Smooth muscle cell (in vitro differentiated cells): ENCODE measurements at regions not wholly inside any gene's neighbourhood (a gene's known extent, or its start where the extent isn't known, plus 50 kb on each side); places are given as distances from the start of the nearest gene placed in this dataset.

Source experiments
- DNase-seq: peaks from one replicate; lab custom pipeline; 2025; ENCODE audit not compliant: unreplicated experiment; lab: John Stamatoyannopoulos, UW
- H2AFZ ChIP-seq: fragments of 200-600 bp; sonication (generic); 2 replicates; pipeline ENCODE4 v1.6.0; 2016; ENCODE audit warnings: antibody characterized with exemption, low read depth, mild to moderate bottlenecking
- H3F3A ChIP-seq: fragments of 200-600 bp; sonication (generic); 2 replicates; pipeline ENCODE4 v1.6.0; 2017; ENCODE audit warnings: antibody characterized with exemption, low read depth
- H3K27ac ChIP-seq: fragments of 200-600 bp; sonication (generic); 2 replicates; pipeline ENCODE4 v1.5.1; 2016; ENCODE audit warnings: low read depth, mild to moderate bottlenecking
- H3K27me3 ChIP-seq: fragments of 200-600 bp; sonication (generic); 2 replicates; pipeline ENCODE4 v1.6.1; 2016; ENCODE audit warnings: low read depth, mild to moderate bottlenecking
- H3K36me3 ChIP-seq: fragments of 200-600 bp; sonication (generic); 2 replicates; pipeline ENCODE4 v1.5.1; 2016; ENCODE audit warnings: low read depth
- H3K4me1 ChIP-seq: fragments of 200-600 bp; sonication (generic); 2 replicates; pipeline ENCODE4 v1.5.1; 2016; ENCODE audit warnings: low read depth
- H3K4me2 ChIP-seq: fragments of 200-600 bp; sonication (generic); 2 replicates; pipeline ENCODE4 v1.6.0; 2016; ENCODE audit warnings: mild to moderate bottlenecking
- H3K4me3 ChIP-seq: fragments of 200-600 bp; sonication (generic); 2 replicates; pipeline ENCODE4 v1.5.1; 2016; ENCODE audit warnings: mild to moderate bottlenecking
- H3K79me2 ChIP-seq: fragments of 200-600 bp; sonication (generic); 2 replicates; pipeline ENCODE4 v1.6.0; 2016; ENCODE audit warnings: low read depth, mild to moderate bottlenecking
- H3K9ac ChIP-seq: fragments of 200-600 bp; sonication (generic); 2 replicates; pipeline ENCODE4 v1.6.0; 2016; ENCODE audit warnings: low read depth
- H3K9me3 ChIP-seq: fragments of 200-600 bp; sonication (generic); replicated peaks from 2 replicates; pipeline ENCODE4 v1.5.1; 2016; ENCODE audit warnings: low read depth
- H4K20me1 ChIP-seq: fragments of 200-600 bp; sonication (generic); 2 replicates; pipeline ENCODE4 v1.6.0; 2016; ENCODE audit warnings: low read depth
- CTCF ChIP-seq: fragments of 200-600 bp; sonication (generic); IDR thresholded peaks from 2 replicates; pipeline ENCODE4 v1.5.1; 2017; ENCODE audit warnings: borderline replicate concordance, mild to moderate bottlenecking, antibody characterized with exemption; ENCODE audit not compliant: insufficient read depth, poor library complexity, severe bottlenecking
- WGBS: methylation state at CpG from one replicate; pipeline ENCODE4 v1.1.7; 2016; ENCODE audit warnings: low lambda C conversion rate; 5-methylcytosine and 5-hydroxymethylcytosine counted together

- no peak for DNase-seq
- H3K4me1 ChIP-seq = no peaks in the 10 kb centered on the region
- H3K9me3 ChIP-seq = no peaks in the 10 kb centered on the region
- TF ChIP-seq CTCF = no peak
- no peaks in the 10 kb centered on the region for H3K27me3 ChIP-seq
- H3K36me3 ChIP-seq = no peaks in the 10 kb centered on the region
- no peak overlapping the region for H3K4me2 ChIP-seq
- H3K27ac ChIP-seq = no peak overlapping the region
- 100% methylated on average over 1 of the region's 1 CpG for WGBS
- H2AFZ ChIP-seq = no peak overlapping the region
- H3F3A ChIP-seq = no peaks in the 10 kb centered on the region
- H4K20me1 ChIP-seq = no peaks in the 10 kb centered on the region
- no peak overlapping the region for H3K9ac ChIP-seq
- no peaks in the 10 kb centered on the region for H3K79me2 ChIP-seq
- no peak overlapping the region for H3K4me3 ChIP-seq
These were observed 346.6 kb upstream of the SPRED2 start for GRCh38 chr2:65779021-65779420.

GRCh38 chr2:65778137-65778536 is 345.7 kb upstream of the SPRED2 start:
- Histone ChIP-seq H3K27ac (no peak overlapping the region), H3K79me2 (no peaks in the 10 kb centered on the region), H3F3A (no peaks in the 10 kb centered on the region), H3K36me3 (no peaks in the 10 kb centered on the region), H3K9ac (no peak overlapping the region), H3K27me3 (no peaks in the 10 kb centered on the region), H4K20me1 (no peaks in the 10 kb centered on the region), H3K4me2 (no peak overlapping the region), H3K9me3 (no peaks in the 10 kb centered on the region), H3K4me3 (no peak overlapping the region), H3K4me1 (no peaks in the 10 kb centered on the region), H2AFZ (no peak overlapping the region)
- no peak for DNase-seq
- no peak for TF ChIP-seq CTCF
- WGBS = 91% methylated on average over 2 of the region's 2 CpGs

- no peaks in the 10 kb centered on the region for H3K79me2 ChIP-seq
- no peaks in the 10 kb centered on the region for H3K9me3 ChIP-seq
- no peak for TF ChIP-seq CTCF
- no peak overlapping the region for H3K27ac ChIP-seq
- H3K4me1 ChIP-seq = no peaks in the 10 kb centered on the region
- no peak for DNase-seq
- H3F3A ChIP-seq = no peaks in the 10 kb centered on the region
- H2AFZ ChIP-seq = no peak overlapping the region
- no peak overlapping the region for H3K4me3 ChIP-seq
- no peak overlapping the region for H3K9ac ChIP-seq
- WGBS = 66% methylated on average over 2 of the region's 2 CpGs
- H3K27me3 ChIP-seq = no peaks in the 10 kb centered on the region
- H3K4me2 ChIP-seq = no peak overlapping the region
- no peaks in the 10 kb centered on the region for H3K36me3 ChIP-seq
- H4K20me1 ChIP-seq = no peaks in the 10 kb centered on the region
These were observed 343.4 kb upstream of the SPRED2 start for GRCh38 chr2:65775839-65776238.

- H3F3A ChIP-seq = no peaks in the 10 kb centered on the region
- no peaks in the 10 kb centered on the region for H3K79me2 ChIP-seq
- no peaks in the 10 kb centered on the region for H3K36me3 ChIP-seq
- H3K27me3 ChIP-seq = no peaks in the 10 kb centered on the region
- no peaks in the 10 kb centered on the region for H3K9me3 ChIP-seq
- no peak for TF ChIP-seq CTCF
- H4K20me1 ChIP-seq = no peaks in the 10 kb centered on the region
- H3K27ac ChIP-seq = no peak overlapping the region
- no peak overlapping the region for H3K4me2 ChIP-seq
- no peak for DNase-seq
- 88% methylated on average over 4 of the region's 4 CpGs for WGBS
- H3K4me1 ChIP-seq = no peaks in the 10 kb centered on the region
- no peak overlapping the region for H3K4me3 ChIP-seq
- no peak overlapping the region for H3K9ac ChIP-seq
- no peak overlapping the region for H2AFZ ChIP-seq
These were observed 335.5 kb upstream of the SPRED2 start for GRCh38 chr2:65767946-65768345.
